ENCODE measurements at regions not wholly inside any gene's neighbourhood (a gene's known extent, or its start where the extent isn't known, plus 50 kb on each side); places are given as distances from the start of the nearest gene placed in this dataset.

- TF ChIP-seq CTCF (conservative IDR thresholded peaks at IDR 0.05; ENCODE audit: low read depth, low read length) (no peak), EZH2phosphoT487 (IDR thresholded peaks at IDR 0.05; ENCODE audit: borderline replicate concordance, low read length) (no peak), EZH2 (IDR thresholded peaks at IDR 0.05; ENCODE audit: low read length, unreplicated experiment) (no peak)
- Histone ChIP-seq H3K9me2 (replicated peaks; ENCODE audit: low read length) (no peaks in the 10 kb centered on the region), H3K36me3 (ENCODE audit: low read depth, low read length) (no peaks in the 10 kb centered on the region), H3K4me2 (ENCODE audit: low read length) (no peak overlapping the region), H3K79me2 (ENCODE audit: low read length) (no peaks in the 10 kb centered on the region), H2AFZ (ENCODE audit: low read length) (no peak overlapping the region), H4K20me1 (ENCODE audit: low read length) (no peaks in the 10 kb centered on the region), H3K9ac (ENCODE audit: low read length) (no peak overlapping the region), H3K27ac (ENCODE audit: low read length) (no peak overlapping the region), H3K27me3 (ENCODE audit: low read length) (no peaks in the 10 kb centered on the region), H3K4me1 (ENCODE audit: insufficient read depth, low read length) (no peaks in the 10 kb centered on the region), H3K9me3 (ENCODE audit: low read length) (0 out of 2 replicates have a peak, but pooled peaks cover under 1% of the 10 kb centered on the region), H3K4me3 (ENCODE audit: low read length) (no peak overlapping the region), H3F3A (ENCODE audit: low read length, unreplicated experiment) (no peaks in the 10 kb centered on the region)
- BruUV-seq (replicated peaks) = no TSS peak
- intact Hi-C loops (cut with micrococcal nuclease) = no loop called here
- ATAC-seq (no peak), DNase-seq (no peak)
- POLR2A ChIA-PET (ENCODE audit: unreplicated experiment) = no interaction called here
- CTCF ChIA-PET = no interaction called here
These were observed 1277.2 kb downstream of the JRKL start for GRCh38 chr11:97667057-97667456.

GRCh38 chr11:97683733-97684132 lies 1293.9 kb downstream of the JRKL start:
- no peak overlapping the region for H3K9ac ChIP-seq (ENCODE audit: low read length)
- intact Hi-C loops (cut with micrococcal nuclease) = no loop called here
- no peaks in the 10 kb centered on the region for H4K20me1 ChIP-seq (ENCODE audit: low read length)
- no peaks in the 10 kb centered on the region for H3F3A ChIP-seq (ENCODE audit: low read length, unreplicated experiment)
- TF ChIP-seq EZH2phosphoT487 (IDR thresholded peaks at IDR 0.05; ENCODE audit: borderline replicate concordance, low read length) (no peak), EZH2 (IDR thresholded peaks at IDR 0.05; ENCODE audit: low read length, unreplicated experiment) (no peak), CTCF (conservative IDR thresholded peaks at IDR 0.05; ENCODE audit: low read depth, low read length) (no peak)
- no peak; the same call in 1 of the 2 replicates for ATAC-seq
- H3K4me2 ChIP-seq (ENCODE audit: low read length) = no peak overlapping the region
- DNase-seq = peak; percentile 32
- ChIA-PET POLR2A (ENCODE audit: unreplicated experiment) (no interaction called here), CTCF (no interaction called here)
- H3K27me3 ChIP-seq (ENCODE audit: low read length) = no peaks in the 10 kb centered on the region
- no peak overlapping the region for H3K27ac ChIP-seq (ENCODE audit: low read length)
- H3K79me2 ChIP-seq (ENCODE audit: low read length) = no peaks in the 10 kb centered on the region
- no peaks in the 10 kb centered on the region for H3K4me1 ChIP-seq (ENCODE audit: insufficient read depth, low read length)
- peaks cover 2% of the 10 kb centered on the region; the same call in 1 of the 2 replicates for H3K9me3 ChIP-seq (ENCODE audit: low read length)
- no peak overlapping the region for H2AFZ ChIP-seq (ENCODE audit: low read length)
- no TSS peak for BruUV-seq (replicated peaks)
- no peak overlapping the region for H3K4me3 ChIP-seq (ENCODE audit: low read length)
- no peaks in the 10 kb centered on the region for H3K36me3 ChIP-seq (ENCODE audit: low read depth, low read length)
- no peaks in the 10 kb centered on the region for H3K9me2 ChIP-seq (replicated peaks; ENCODE audit: low read length)

- no peaks in the 10 kb centered on the region for H3K27me3 ChIP-seq (ENCODE audit: low read length)
- H3K4me2 ChIP-seq (ENCODE audit: low read length) = no peak overlapping the region
- ChIA-PET CTCF (no interaction called here), POLR2A (ENCODE audit: unreplicated experiment) (no interaction called here)
- no peak overlapping the region for H3K4me3 ChIP-seq (ENCODE audit: low read length)
- H3K36me3 ChIP-seq (ENCODE audit: low read depth, low read length) = no peaks in the 10 kb centered on the region
- no peak overlapping the region for H3K9ac ChIP-seq (ENCODE audit: low read length)
- H3F3A ChIP-seq (ENCODE audit: low read length, unreplicated experiment) = no peaks in the 10 kb centered on the region
- intact Hi-C loops (cut with micrococcal nuclease) = no loop called here
- DNase-seq (no peak), ATAC-seq (no peak)
- H2AFZ ChIP-seq (ENCODE audit: low read length) = no peak overlapping the region
- H3K9me3 ChIP-seq (ENCODE audit: low read length) = no peaks in the 10 kb centered on the region; the same call in 1 of the 2 replicates
- H3K27ac ChIP-seq (ENCODE audit: low read length) = no peak overlapping the region
- H3K9me2 ChIP-seq (replicated peaks; ENCODE audit: low read length) = no peaks in the 10 kb centered on the region
- H3K4me1 ChIP-seq (ENCODE audit: insufficient read depth, low read length) = no peaks in the 10 kb centered on the region
- BruUV-seq (replicated peaks) = no TSS peak
- no peaks in the 10 kb centered on the region for H4K20me1 ChIP-seq (ENCODE audit: low read length)
- TF ChIP-seq CTCF (conservative IDR thresholded peaks at IDR 0.05; ENCODE audit: low read depth, low read length) = no peak
- no peak for TF ChIP-seq EZH2phosphoT487 (IDR thresholded peaks at IDR 0.05; ENCODE audit: borderline replicate concordance, low read length)
- no peak for TF ChIP-seq EZH2 (IDR thresholded peaks at IDR 0.05; ENCODE audit: low read length, unreplicated experiment)
- no peaks in the 10 kb centered on the region for H3K79me2 ChIP-seq (ENCODE audit: low read length)
These were observed 1295.0 kb downstream of the JRKL start for GRCh38 chr11:97684486-97685439.
